H1 (cell line): ENCODE measurements at regions not wholly inside any gene's neighbourhood (a gene's known extent, or its start where the extent isn't known, plus 50 kb on each side); places are given as distances from the start of the nearest gene placed in this dataset.

Source experiments
- EZH2 ChIP-seq: fragments of 200-600 bp; sonication (generic); IDR thresholded peaks from 2 replicates; pipeline ENCODE4 v1.7.1; 2012; ENCODE audit warnings: low read depth, mild to moderate bottlenecking, moderate library complexity, low read length, inconsistent platforms; ENCODE audit not compliant: severe bottlenecking
- SIX5 ChIP-seq: IDR thresholded peaks from 2 replicates; pipeline ENCODE4 v1.6.1; 2011; ENCODE audit warnings: mild to moderate bottlenecking, low read depth, low read length
- ZNF274 ChIP-seq: IDR thresholded peaks from 2 replicates; pipeline ENCODE4 v1.7.0; 2012; ENCODE audit warnings: low read length, borderline replicate concordance; ENCODE audit errors: extremely low read depth
- TF ChIP-seq, protein P1 (sequence below), 3 experiments: IDR thresholded peaks; 1 replicate in 2 of 3; 2 replicates in 1 of 3; pipeline versions ENCODE4 v1.5.1 to v1.6.1; 2011; ENCODE audit warnings: low read length in 3 of 3, mild to moderate bottlenecking in 3 of 3, inconsistent platforms in 2 of 3, low read depth in 1 of 3, moderate library complexity in 1 of 3; ENCODE audit not compliant: insufficient read depth in 1 of 3; ENCODE audit errors: control extremely low read depth in 1 of 3

DNA sequence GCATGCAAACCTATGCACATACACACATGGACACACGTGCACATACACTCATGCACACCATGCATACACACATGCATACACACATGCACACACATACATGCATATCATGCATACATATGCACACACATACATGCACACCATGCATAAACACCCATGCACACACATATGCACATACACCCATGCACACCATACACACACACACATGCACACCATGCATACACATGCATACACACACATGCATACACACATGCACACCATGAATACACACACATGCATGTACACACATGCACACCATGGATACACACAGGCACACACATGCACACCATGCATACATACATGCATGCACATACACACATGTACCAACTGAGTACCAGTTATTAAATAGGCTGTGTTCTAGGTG is 543.3 kb upstream of the EEF2KMT start (continued):
- TF ChIP-seq, protein P1, sequence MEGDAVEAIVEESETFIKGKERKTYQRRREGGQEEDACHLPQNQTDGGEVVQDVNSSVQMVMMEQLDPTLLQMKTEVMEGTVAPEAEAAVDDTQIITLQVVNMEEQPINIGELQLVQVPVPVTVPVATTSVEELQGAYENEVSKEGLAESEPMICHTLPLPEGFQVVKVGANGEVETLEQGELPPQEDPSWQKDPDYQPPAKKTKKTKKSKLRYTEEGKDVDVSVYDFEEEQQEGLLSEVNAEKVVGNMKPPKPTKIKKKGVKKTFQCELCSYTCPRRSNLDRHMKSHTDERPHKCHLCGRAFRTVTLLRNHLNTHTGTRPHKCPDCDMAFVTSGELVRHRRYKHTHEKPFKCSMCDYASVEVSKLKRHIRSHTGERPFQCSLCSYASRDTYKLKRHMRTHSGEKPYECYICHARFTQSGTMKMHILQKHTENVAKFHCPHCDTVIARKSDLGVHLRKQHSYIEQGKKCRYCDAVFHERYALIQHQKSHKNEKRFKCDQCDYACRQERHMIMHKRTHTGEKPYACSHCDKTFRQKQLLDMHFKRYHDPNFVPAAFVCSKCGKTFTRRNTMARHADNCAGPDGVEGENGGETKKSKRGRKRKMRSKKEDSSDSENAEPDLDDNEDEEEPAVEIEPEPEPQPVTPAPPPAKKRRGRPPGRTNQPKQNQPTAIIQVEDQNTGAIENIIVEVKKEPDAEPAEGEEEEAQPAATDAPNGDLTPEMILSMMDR (IDR thresholded peaks at IDR 0.05; ENCODE audit: control extremely low read depth in 1 of 3, insufficient read depth in 1 of 3, low read depth in 1 of 3, low read length in 3 of 3) = no peak
- no peak for TF ChIP-seq ZNF274
- no peak for TF ChIP-seq EZH2
- TF ChIP-seq SIX5 = no peak
